ENCODE measurements at regions not wholly inside any gene's neighbourhood (a gene's known extent, or its start where the extent isn't known, plus 50 kb on each side); places are given as distances from the start of the nearest gene placed in this dataset.

DNA sequence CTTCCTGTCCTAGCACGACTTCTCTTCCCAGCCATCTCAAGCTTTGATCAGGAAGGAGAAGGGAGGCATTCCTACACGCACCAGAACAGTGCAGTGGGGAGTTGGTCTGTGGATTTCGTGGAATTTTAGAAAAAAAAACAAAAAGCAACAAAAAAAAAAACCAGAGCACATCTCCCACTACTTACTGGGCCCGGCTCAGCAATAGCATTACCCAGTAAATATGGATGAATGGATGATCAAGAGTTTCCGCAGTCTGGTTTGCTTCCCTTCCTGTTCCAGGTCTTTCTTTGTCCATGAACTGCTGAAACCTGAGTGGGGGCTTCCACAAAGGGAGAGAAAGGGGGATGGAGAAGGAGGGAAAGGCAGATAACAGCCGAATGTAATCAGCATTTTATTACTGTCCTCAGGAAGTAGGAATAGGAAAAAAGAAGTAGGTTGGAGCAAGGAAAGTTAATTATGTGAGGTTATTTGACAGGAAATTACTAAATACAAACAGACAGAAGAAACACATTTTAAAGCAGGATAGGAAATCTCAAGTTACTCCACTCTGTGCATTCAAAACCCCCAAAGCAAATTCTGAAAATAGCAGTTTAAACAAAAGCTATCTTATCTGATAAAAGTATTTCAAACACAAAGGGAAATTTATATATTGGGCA, 349.0 kb downstream of the PRL start:
- Histone ChIP-seq H3F3A (ENCODE audit: insufficient read depth) (peaks cover 21% of the 10 kb centered on the region; the same call in 1 of the 2 replicates), H3K9me3 (ENCODE audit: low read depth) (no peaks in the 10 kb centered on the region), H3K4me2 (ENCODE audit: unreplicated experiment) (no peak overlapping the region), H4K20me1 (ENCODE audit: insufficient read depth) (no peaks in the 10 kb centered on the region), H3K79me2 (ENCODE audit: insufficient read depth) (no peaks in the 10 kb centered on the region), H3K27me3 (replicated peaks; ENCODE audit: insufficient read depth) (no peaks in the 10 kb centered on the region), H3K27ac (no peak overlapping the region), H2AFZ (no peak overlapping the region), H3K4me1 (ENCODE audit: insufficient read depth) (peaks cover 19% of the 10 kb centered on the region), H3K4me3 (no peak overlapping the region), H3K9me2 (ENCODE audit: insufficient read depth) (no peaks in the 10 kb centered on the region), H3K9ac (no peak overlapping the region), H3K36me3 (ENCODE audit: low read depth) (no peaks in the 10 kb centered on the region)
- 81 to 87% methylated on average over 6 of the region's 6 CpGs for WGBS, 2 experiments (ENCODE audit: low coverage in 1 of 2, low lambda C conversion rate in 2 of 2, missing lambda C conversion rate in 2 of 2)
- DNase-seq, result no peak
- no peak for TF ChIP-seq EZH2 (IDR thresholded peaks at IDR 0.05; ENCODE audit: insufficient read depth, poor library complexity, severe bottlenecking)
- TF ChIP-seq EZH2phosphoT487 (IDR thresholded peaks at IDR 0.05; ENCODE audit: insufficient read depth, low read depth), result no peak
- in situ Hi-C loops (cut with MboI), result no loop called here

DNA sequence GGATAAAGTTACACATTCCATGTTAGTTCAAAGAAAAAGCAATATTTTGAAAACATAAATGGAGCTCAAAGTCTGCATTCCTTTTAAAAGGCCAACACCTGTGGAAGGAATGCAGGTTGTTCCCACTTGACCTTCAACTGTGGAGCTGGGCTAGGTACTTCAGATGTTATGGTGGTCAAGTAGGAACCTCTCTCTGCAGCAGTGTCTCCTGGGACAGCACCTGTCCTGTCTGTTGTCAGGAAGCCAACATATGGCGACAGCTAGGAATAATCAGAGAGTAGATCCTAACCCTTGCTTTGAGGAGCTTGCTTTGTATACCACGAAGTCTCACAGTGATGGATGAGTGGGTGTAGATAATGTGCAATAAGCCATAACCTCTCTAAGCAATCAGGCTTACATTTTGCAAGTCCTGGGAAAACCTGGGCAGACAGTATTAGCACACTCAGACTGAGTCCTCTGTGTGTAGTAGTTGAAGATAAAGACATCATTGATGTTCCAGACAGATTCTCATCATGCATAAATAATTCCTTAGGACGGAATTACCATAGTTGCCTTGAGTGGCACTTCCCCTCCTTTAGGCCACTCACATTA, 347.5 kb downstream of the PRL start:
- DNase-seq, result no peak
- Histone ChIP-seq H2AFZ (no peak overlapping the region), H3K27ac (no peak overlapping the region), H4K20me1 (ENCODE audit: insufficient read depth) (no peaks in the 10 kb centered on the region), H3K4me3 (no peak overlapping the region), H3K4me2 (ENCODE audit: unreplicated experiment) (no peak overlapping the region), H3K27me3 (replicated peaks; ENCODE audit: insufficient read depth) (no peaks in the 10 kb centered on the region), H3K79me2 (ENCODE audit: insufficient read depth) (no peaks in the 10 kb centered on the region), H3K4me1 (ENCODE audit: insufficient read depth) (peaks cover 11% of the 10 kb centered on the region), H3K36me3 (ENCODE audit: low read depth) (no peaks in the 10 kb centered on the region), H3K9ac (no peak overlapping the region), H3K9me2 (ENCODE audit: insufficient read depth) (no peaks in the 10 kb centered on the region), H3F3A (ENCODE audit: insufficient read depth) (peaks cover 14% of the 10 kb centered on the region; the same call in 1 of the 2 replicates), H3K9me3 (ENCODE audit: low read depth) (no peaks in the 10 kb centered on the region)
- TF ChIP-seq EZH2phosphoT487 (IDR thresholded peaks at IDR 0.05; ENCODE audit: insufficient read depth, low read depth) (no peak), EZH2 (IDR thresholded peaks at IDR 0.05; ENCODE audit: insufficient read depth, poor library complexity, severe bottlenecking) (no peak)
- in situ Hi-C loops (cut with MboI), result no loop called here
- WGBS, 2 experiments (ENCODE audit: low coverage in 1 of 2, low lambda C conversion rate in 2 of 2, missing lambda C conversion rate in 2 of 2), result 93 to 94% methylated on average over 3 of the region's 3 CpGs

GRCh38 chr6:21952367-21952766, 344.5 kb downstream of the PRL start:
- Histone ChIP-seq H3K9me2 (ENCODE audit: insufficient read depth) (no peaks in the 10 kb centered on the region), H4K20me1 (ENCODE audit: insufficient read depth) (no peaks in the 10 kb centered on the region), H3F3A (ENCODE audit: insufficient read depth) (no peaks in the 10 kb centered on the region), H3K4me3 (no peak overlapping the region), H2AFZ (no peak overlapping the region), H3K4me2 (ENCODE audit: unreplicated experiment) (no peak overlapping the region), H3K4me1 (ENCODE audit: insufficient read depth) (no peaks in the 10 kb centered on the region), H3K27ac (no peak overlapping the region), H3K9me3 (ENCODE audit: low read depth) (no peaks in the 10 kb centered on the region), H3K9ac (no peak overlapping the region), H3K27me3 (replicated peaks; ENCODE audit: insufficient read depth) (no peaks in the 10 kb centered on the region), H3K79me2 (ENCODE audit: insufficient read depth) (no peaks in the 10 kb centered on the region), H3K36me3 (ENCODE audit: low read depth) (no peaks in the 10 kb centered on the region)
- in situ Hi-C loops (cut with MboI), result no loop called here
- WGBS, 2 experiments (ENCODE audit: low coverage in 1 of 2, low lambda C conversion rate in 2 of 2, missing lambda C conversion rate in 2 of 2), result 89 to 96% methylated on average over 7 of the region's 7 CpGs
- no peak for TF ChIP-seq EZH2phosphoT487 (IDR thresholded peaks at IDR 0.05; ENCODE audit: insufficient read depth, low read depth)
- TF ChIP-seq EZH2 (IDR thresholded peaks at IDR 0.05; ENCODE audit: insufficient read depth, poor library complexity, severe bottlenecking), result no peak
- no peak for DNase-seq

GRCh38 chr6:21953831-21954801, 342.7 kb downstream of the PRL start:
- in situ Hi-C loops (cut with MboI), result no loop called here
- Histone ChIP-seq H3K9ac (no peak overlapping the region), H3K79me2 (ENCODE audit: insufficient read depth) (no peaks in the 10 kb centered on the region), H3K27me3 (replicated peaks; ENCODE audit: insufficient read depth) (no peaks in the 10 kb centered on the region), H3K9me2 (ENCODE audit: insufficient read depth) (no peaks in the 10 kb centered on the region), H3K9me3 (ENCODE audit: low read depth) (no peaks in the 10 kb centered on the region), H3K4me2 (ENCODE audit: unreplicated experiment) (no peak overlapping the region), H3K27ac (no peak overlapping the region), H4K20me1 (ENCODE audit: insufficient read depth) (no peaks in the 10 kb centered on the region), H3F3A (ENCODE audit: insufficient read depth) (no peaks in the 10 kb centered on the region), H3K4me1 (ENCODE audit: insufficient read depth) (no peaks in the 10 kb centered on the region), H3K4me3 (no peak overlapping the region), H2AFZ (no peak overlapping the region), H3K36me3 (ENCODE audit: low read depth) (no peaks in the 10 kb centered on the region)
- 86 to 88% methylated on average over 10 of the region's 10 CpGs for WGBS, 2 experiments (ENCODE audit: low coverage in 1 of 2, low lambda C conversion rate in 2 of 2, missing lambda C conversion rate in 2 of 2)
- peak; percentile 16 for DNase-seq
- TF ChIP-seq EZH2 (IDR thresholded peaks at IDR 0.05; ENCODE audit: insufficient read depth, poor library complexity, severe bottlenecking) (no peak), EZH2phosphoT487 (IDR thresholded peaks at IDR 0.05; ENCODE audit: insufficient read depth, low read depth) (no peak)
